Common myeloid progenitor, CD34-positive (primary cell): ENCODE measurements at regions not wholly inside any gene's neighbourhood (a gene's known extent, or its start where the extent isn't known, plus 50 kb on each side); places are given as distances from the start of the nearest gene placed in this dataset.

Experiments used
- CTCF ChIA-PET: fragments of 350-600 bp; sonication (Branson Sonifier 250); formaldehyde crosslinking; loops from one replicate; lab custom pipeline; 2021; ENCODE audit warnings: antibody characterized with exemption; lab: Charles Lee
- POLR2A ChIA-PET: fragments of 350-600 bp; sonication (Branson Sonifier 250); formaldehyde crosslinking; loops from one replicate; lab custom pipeline; 2021; ENCODE audit warnings: antibody characterized with exemption; lab: Charles Lee
- DNase-seq, 3 donors: peaks; one replicate each; pipeline versions ENCODE4 v3.0.0 to v3.0.0-alpha.2; 2013
- H3K27ac ChIP-seq, 2 experiments: 1 replicate in 1 of 2; 2 replicates in 1 of 2; pipeline ENCODE4 v1.7.0; 2013; ENCODE audit warnings: inconsistent platforms in 2 of 2, low read length in 2 of 2, mild to moderate bottlenecking in 2 of 2, low read depth in 1 of 2, moderate library complexity in 1 of 2; ENCODE audit not compliant: severe bottlenecking in 2 of 2, insufficient read depth in 1 of 2, poor library complexity in 1 of 2
- H3K27me3 ChIP-seq, 5 experiments: replicated peaks in 2 of 5; 1 replicate in 3 of 5; 2 replicates in 2 of 5; pipeline versions ENCODE4 v1.6.1 to v1.7.0; 2013; ENCODE audit warnings: low read length in 4 of 5, mild to moderate bottlenecking in 2 of 5, moderate library complexity in 2 of 5, inconsistent platforms in 1 of 5; ENCODE audit not compliant: insufficient read depth in 5 of 5, control insufficient read depth in 4 of 5
- H3K36me3 ChIP-seq, 4 experiments: 1 replicate in 2 of 4; 2 replicates in 2 of 4; pipeline versions ENCODE4 v1.6.1 to v1.7.0; 2013; ENCODE audit warnings: low read length in 3 of 4, control low read depth in 1 of 4, mild to moderate bottlenecking in 1 of 4; ENCODE audit not compliant: control insufficient read depth in 4 of 4, insufficient read depth in 4 of 4
- H3K4me1 ChIP-seq, 4 experiments: 1 replicate in 3 of 4; 2 replicates in 1 of 4; pipeline versions ENCODE4 v1.6.1 to v1.7.1; 2013; ENCODE audit warnings: low read length in 3 of 4, mild to moderate bottlenecking in 3 of 4, control low read depth in 1 of 4, inconsistent platforms in 1 of 4, moderate library complexity in 1 of 4; ENCODE audit not compliant: control insufficient read depth in 4 of 4, insufficient read depth in 4 of 4; ENCODE audit errors: control extremely low read depth in 1 of 4
- H3K4me3 ChIP-seq, 7 experiments: 1 replicate in 4 of 7; 2 replicates in 3 of 7; pipeline versions ENCODE4 v1.5.1 to v1.7.0; 2013; ENCODE audit warnings: mild to moderate bottlenecking in 7 of 7, low read length in 6 of 7, moderate library complexity in 6 of 7, inconsistent platforms in 2 of 7, low read depth in 2 of 7, control low read depth in 1 of 7; ENCODE audit not compliant: insufficient read depth in 4 of 7, control insufficient read depth in 1 of 7; ENCODE audit errors: extremely low read depth in 1 of 7
- H3K9me3 ChIP-seq, 5 experiments: 1 replicate in 4 of 5; 2 replicates in 1 of 5; pipeline versions ENCODE4 v1.6.1 to v1.7.1; 2013; ENCODE audit warnings: low read length in 4 of 5, mild to moderate bottlenecking in 2 of 5, inconsistent platforms in 1 of 5, low read depth in 1 of 5, moderate library complexity in 1 of 5; ENCODE audit not compliant: control insufficient read depth in 4 of 5, insufficient read depth in 2 of 5; ENCODE audit errors: control extremely low read depth in 1 of 5
- WGBS: methylation state at CpG from one replicate; pipeline ENCODE4 v1.1.5; 2013; ENCODE audit not compliant: insufficient coverage; 5-methylcytosine and 5-hydroxymethylcytosine counted together

- Histone ChIP-seq H3K27ac (no peak overlapping the region), H3K27me3 (no peaks in the 10 kb centered on the region), H3K9me3 (no peaks in the 10 kb centered on the region), H3K4me1 (no peaks in the 10 kb centered on the region), H3K4me3 (no peak overlapping the region), H3K36me3 (no peaks in the 10 kb centered on the region)
- CTCF ChIA-PET: no interaction called here
- POLR2A ChIA-PET: no interaction called here
- WGBS: no CpG with 5 or more reads among the region's 1 CpG
- DNase-seq: no peak
Observed at GRCh38 chr7:109983618-109984017, 1107.3 kb upstream of the LRRN3 start.

- no peak for DNase-seq
- 93% methylated on average over 4 of the region's 5 CpGs for WGBS
- H3K27me3 ChIP-seq: no peaks in the 10 kb centered on the region
- no peaks in the 10 kb centered on the region for H3K9me3 ChIP-seq
- ChIA-PET CTCF (no interaction called here), POLR2A (no interaction called here)
- no peaks in the 10 kb centered on the region for H3K4me1 ChIP-seq
- no peaks in the 10 kb centered on the region for H3K36me3 ChIP-seq
- no peak overlapping the region for H3K4me3 ChIP-seq
- no peak overlapping the region for H3K27ac ChIP-seq
Observed at GRCh38 chr7:109984729-109985128, 1106.2 kb upstream of the LRRN3 start.

GRCh38 chr7:109986701-109987100 is 1104.2 kb upstream of the LRRN3 start:
- no CpG with 5 or more reads among the region's 2 CpGs for WGBS
- no peaks in the 10 kb centered on the region for H3K27me3 ChIP-seq
- DNase-seq: no peak
- no peak overlapping the region for H3K27ac ChIP-seq
- no peaks in the 10 kb centered on the region for H3K4me1 ChIP-seq
- CTCF ChIA-PET: no interaction called here
- no peak overlapping the region for H3K4me3 ChIP-seq
- no peaks in the 10 kb centered on the region for H3K36me3 ChIP-seq
- POLR2A ChIA-PET: no interaction called here
- no peaks in the 10 kb centered on the region for H3K9me3 ChIP-seq

- ChIA-PET CTCF (no interaction called here), POLR2A (no interaction called here)
- H3K36me3 ChIP-seq: no peaks in the 10 kb centered on the region
Observed at GRCh38 chr7:109996411-109996810, 1094.5 kb upstream of the LRRN3 start.

GRCh38 chr7:109996927-109997326 is 1094.0 kb upstream of the LRRN3 start:
- no peak for DNase-seq
- no CpG with 5 or more reads among the region's 1 CpG for WGBS
- H3K4me3 ChIP-seq: no peak overlapping the region
- CTCF ChIA-PET: no interaction called here
- H3K27me3 ChIP-seq: no peaks in the 10 kb centered on the region
- POLR2A ChIA-PET: no interaction called here
- no peaks in the 10 kb centered on the region for H3K4me1 ChIP-seq
- no peaks in the 10 kb centered on the region for H3K36me3 ChIP-seq
- no peak overlapping the region for H3K27ac ChIP-seq
- no peaks in the 10 kb centered on the region for H3K9me3 ChIP-seq

More at GRCh38 chr7:109996411-109996810, 1094.5 kb upstream of the LRRN3 start:
- no peaks in the 10 kb centered on the region for H3K4me1 ChIP-seq
- DNase-seq: no peak
- no CpG with 5 or more reads among the region's 1 CpG for WGBS
- no peak overlapping the region for H3K27ac ChIP-seq
- H3K9me3 ChIP-seq: no peaks in the 10 kb centered on the region
- no peak overlapping the region for H3K4me3 ChIP-seq
- no peaks in the 10 kb centered on the region for H3K27me3 ChIP-seq

- no CpG with 5 or more reads among the region's 2 CpGs for WGBS
- Histone ChIP-seq H3K9me3 (no peaks in the 10 kb centered on the region), H3K36me3 (no peaks in the 10 kb centered on the region), H3K27ac (no peak overlapping the region), H3K4me3 (no peak overlapping the region), H3K4me1 (no peaks in the 10 kb centered on the region), H3K27me3 (no peaks in the 10 kb centered on the region)
- ChIA-PET CTCF (no interaction called here), POLR2A (no interaction called here)
- DNase-seq: no peak
Observed at GRCh38 chr7:109997837-109998236, 1093.1 kb upstream of the LRRN3 start.

GRCh38 chr7:110001254-110001938 is 1089.5 kb upstream of the LRRN3 start:
- no peaks in the 10 kb centered on the region for H3K9me3 ChIP-seq
- POLR2A ChIA-PET: no interaction called here
- H3K36me3 ChIP-seq: no peaks in the 10 kb centered on the region
- no peak overlapping the region for H3K27ac ChIP-seq
- H3K4me3 ChIP-seq: no peak overlapping the region
- H3K27me3 ChIP-seq: no peaks in the 10 kb centered on the region
- CTCF ChIA-PET: no interaction called here
- no peak for DNase-seq
- WGBS: no CpG with 5 or more reads among the region's 1 CpG
- no peaks in the 10 kb centered on the region for H3K4me1 ChIP-seq
